ENCODE measurements at regions not wholly inside any gene's neighbourhood (a gene's known extent, or its start where the extent isn't known, plus 50 kb on each side); places are given as distances from the start of the nearest gene placed in this dataset.

- H2AFZ ChIP-seq (ENCODE audit: low read length): no peak overlapping the region
- H3K4me2 ChIP-seq (ENCODE audit: low read length): no peak overlapping the region
- H3F3A ChIP-seq (ENCODE audit: insufficient read depth, low read length): no peaks in the 10 kb centered on the region
- no peak overlapping the region for H3K4me3 ChIP-seq (ENCODE audit: low read depth, low read length, poor library complexity, severe bottlenecking)
- H3K27me3 ChIP-seq (ENCODE audit: insufficient read depth, low read length): no peaks in the 10 kb centered on the region
- no peaks in the 10 kb centered on the region for H3K9me3 ChIP-seq (ENCODE audit: low read length)
- no peak overlapping the region for H3K9ac ChIP-seq (ENCODE audit: low read length)
- H3K4me1 ChIP-seq (ENCODE audit: insufficient read depth, low read length, severe bottlenecking): no peaks in the 10 kb centered on the region
- no peaks in the 10 kb centered on the region for H3K36me3 ChIP-seq (ENCODE audit: insufficient read depth, low read length)
- no peaks in the 10 kb centered on the region for H3K79me2 ChIP-seq (ENCODE audit: insufficient read depth, low read length)
- no peaks in the 10 kb centered on the region for H4K20me1 ChIP-seq (ENCODE audit: insufficient read depth, low read length)
- TF ChIP-seq EZH2 (IDR thresholded peaks at IDR 0.05; ENCODE audit: borderline replicate concordance, low read length): no peak
- TF ChIP-seq, protein P1, sequence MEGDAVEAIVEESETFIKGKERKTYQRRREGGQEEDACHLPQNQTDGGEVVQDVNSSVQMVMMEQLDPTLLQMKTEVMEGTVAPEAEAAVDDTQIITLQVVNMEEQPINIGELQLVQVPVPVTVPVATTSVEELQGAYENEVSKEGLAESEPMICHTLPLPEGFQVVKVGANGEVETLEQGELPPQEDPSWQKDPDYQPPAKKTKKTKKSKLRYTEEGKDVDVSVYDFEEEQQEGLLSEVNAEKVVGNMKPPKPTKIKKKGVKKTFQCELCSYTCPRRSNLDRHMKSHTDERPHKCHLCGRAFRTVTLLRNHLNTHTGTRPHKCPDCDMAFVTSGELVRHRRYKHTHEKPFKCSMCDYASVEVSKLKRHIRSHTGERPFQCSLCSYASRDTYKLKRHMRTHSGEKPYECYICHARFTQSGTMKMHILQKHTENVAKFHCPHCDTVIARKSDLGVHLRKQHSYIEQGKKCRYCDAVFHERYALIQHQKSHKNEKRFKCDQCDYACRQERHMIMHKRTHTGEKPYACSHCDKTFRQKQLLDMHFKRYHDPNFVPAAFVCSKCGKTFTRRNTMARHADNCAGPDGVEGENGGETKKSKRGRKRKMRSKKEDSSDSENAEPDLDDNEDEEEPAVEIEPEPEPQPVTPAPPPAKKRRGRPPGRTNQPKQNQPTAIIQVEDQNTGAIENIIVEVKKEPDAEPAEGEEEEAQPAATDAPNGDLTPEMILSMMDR (IDR thresholded peaks at IDR 0.05; ENCODE audit: low read length): no peak
- no peak overlapping the region for H3K27ac ChIP-seq (ENCODE audit: low read depth, low read length, poor library complexity, severe bottlenecking)
- no peaks in the 10 kb centered on the region for H3K9me2 ChIP-seq (ENCODE audit: low read depth, low read length)
These were observed 120.1 kb upstream of the PMEPA1 start for GRCh38 chr20:57829805-57830514.

GRCh38 chr20:57829336-57829735 lies 119.5 kb upstream of the PMEPA1 start:
- H3K4me1 ChIP-seq (ENCODE audit: insufficient read depth, low read length, severe bottlenecking): no peaks in the 10 kb centered on the region
- H3K9ac ChIP-seq (ENCODE audit: low read length): no peak overlapping the region
- H3K79me2 ChIP-seq (ENCODE audit: insufficient read depth, low read length): no peaks in the 10 kb centered on the region
- no peaks in the 10 kb centered on the region for H3K27me3 ChIP-seq (ENCODE audit: insufficient read depth, low read length)
- no peaks in the 10 kb centered on the region for H4K20me1 ChIP-seq (ENCODE audit: insufficient read depth, low read length)
- no peaks in the 10 kb centered on the region for H3K36me3 ChIP-seq (ENCODE audit: insufficient read depth, low read length)
- TF ChIP-seq, protein P1 (IDR thresholded peaks at IDR 0.05; ENCODE audit: low read length): no peak
- no peak for TF ChIP-seq EZH2 (IDR thresholded peaks at IDR 0.05; ENCODE audit: borderline replicate concordance, low read length)
- no peaks in the 10 kb centered on the region for H3F3A ChIP-seq (ENCODE audit: insufficient read depth, low read length)
- H3K9me3 ChIP-seq (ENCODE audit: low read length): no peaks in the 10 kb centered on the region
- no peak overlapping the region for H3K4me2 ChIP-seq (ENCODE audit: low read length)
- H3K9me2 ChIP-seq (ENCODE audit: low read depth, low read length): no peaks in the 10 kb centered on the region
- H3K4me3 ChIP-seq (ENCODE audit: low read depth, low read length, poor library complexity, severe bottlenecking): no peak overlapping the region
- H3K27ac ChIP-seq (ENCODE audit: low read depth, low read length, poor library complexity, severe bottlenecking): no peak overlapping the region
- no peak overlapping the region for H2AFZ ChIP-seq (ENCODE audit: low read length)

DNA sequence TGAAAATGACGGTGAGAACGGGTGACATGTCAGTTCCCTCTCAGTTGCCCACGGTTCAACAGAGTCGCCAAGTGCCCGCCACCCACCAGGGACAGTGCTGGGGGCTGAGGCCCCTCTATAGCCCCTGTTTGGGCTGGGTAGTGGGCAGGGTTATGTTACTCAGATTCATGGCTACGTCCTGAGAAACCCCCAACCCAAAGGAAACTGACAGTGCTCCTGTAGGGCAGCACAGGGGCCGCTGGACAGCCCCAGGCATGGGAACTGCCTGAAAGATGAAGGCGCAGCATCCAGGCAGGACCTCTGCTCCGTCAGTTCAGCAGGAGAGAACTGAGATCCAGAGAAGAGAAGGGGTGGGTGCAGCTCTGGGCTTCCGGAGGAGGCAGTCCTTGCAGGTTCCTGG lies 118.9 kb upstream of the PMEPA1 start:
- H3K4me1 ChIP-seq (ENCODE audit: insufficient read depth, low read length, severe bottlenecking): no peaks in the 10 kb centered on the region
- no peaks in the 10 kb centered on the region for H3K79me2 ChIP-seq (ENCODE audit: insufficient read depth, low read length)
- no peaks in the 10 kb centered on the region for H3K36me3 ChIP-seq (ENCODE audit: insufficient read depth, low read length)
- H3K27me3 ChIP-seq (ENCODE audit: insufficient read depth, low read length): no peaks in the 10 kb centered on the region
- no peaks in the 10 kb centered on the region for H3K9me2 ChIP-seq (ENCODE audit: low read depth, low read length)
- H3F3A ChIP-seq (ENCODE audit: insufficient read depth, low read length): no peaks in the 10 kb centered on the region
- no peak overlapping the region for H3K9ac ChIP-seq (ENCODE audit: low read length)
- H2AFZ ChIP-seq (ENCODE audit: low read length): no peak overlapping the region
- no peak overlapping the region for H3K4me3 ChIP-seq (ENCODE audit: low read depth, low read length, poor library complexity, severe bottlenecking)
- no peak overlapping the region for H3K27ac ChIP-seq (ENCODE audit: low read depth, low read length, poor library complexity, severe bottlenecking)
- no peak overlapping the region for H3K4me2 ChIP-seq (ENCODE audit: low read length)
- no peaks in the 10 kb centered on the region for H4K20me1 ChIP-seq (ENCODE audit: insufficient read depth, low read length)
- no peaks in the 10 kb centered on the region for H3K9me3 ChIP-seq (ENCODE audit: low read length)
- TF ChIP-seq, protein P1 (IDR thresholded peaks at IDR 0.05; ENCODE audit: low read length): no peak
- TF ChIP-seq EZH2 (IDR thresholded peaks at IDR 0.05; ENCODE audit: borderline replicate concordance, low read length): no peak

All from OCI-LY1 (cell line).